Gastrocnemius medialis (tissue), 4 donors: ENCODE measurements at regions not wholly inside any gene's neighbourhood (a gene's known extent, or its start where the extent isn't known, plus 50 kb on each side); places are given as distances from the start of the nearest gene placed in this dataset.

Source experiments
- POLR2A ChIP-seq, 2 donors: fragments of 450-650 bp; IDR thresholded peaks; one replicate each; pipeline ENCODE4 v1.6.1; 2017; ENCODE audit warnings: antibody characterized with exemption in 2 of 2, mild to moderate bottlenecking in 2 of 2, moderate library complexity in 2 of 2
- TF ChIP-seq, protein P1 (sequence below), 5 experiments: fragments of 450-650 bp in 3 of 5; fragments of 200-600 bp in 2 of 5; sonication (generic) in 2 of 5; IDR thresholded peaks in 4 of 5; conservative IDR thresholded peaks in 1 of 5; 1 replicate in 4 of 5; 2 replicates in 1 of 5; pipeline ENCODE4 v1.5.1; 2016 to 2019; ENCODE audit warnings: antibody characterized with exemption in 5 of 5, mild to moderate bottlenecking in 3 of 5, moderate library complexity in 3 of 5

DNA sequence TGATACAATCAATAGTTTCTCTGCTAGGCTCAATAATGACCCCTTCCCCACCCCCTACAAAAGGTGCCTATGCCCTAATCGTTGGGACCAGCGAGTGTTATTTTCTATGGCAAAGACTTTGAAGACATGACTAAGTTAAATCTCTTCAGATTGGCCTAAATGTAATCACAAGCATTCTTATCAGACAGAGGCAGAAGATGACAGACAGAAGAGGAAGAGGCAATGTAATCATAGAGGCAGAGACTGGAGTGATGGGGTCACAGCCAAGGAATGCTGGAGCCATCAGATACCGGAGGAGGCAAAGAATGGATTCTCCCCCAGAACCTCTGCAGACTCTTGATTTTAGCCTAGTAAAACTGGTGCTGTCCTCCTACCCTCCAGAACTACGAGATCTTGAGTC lies 159.3 kb downstream of the EDN1 start:
- TF ChIP-seq, protein P1, sequence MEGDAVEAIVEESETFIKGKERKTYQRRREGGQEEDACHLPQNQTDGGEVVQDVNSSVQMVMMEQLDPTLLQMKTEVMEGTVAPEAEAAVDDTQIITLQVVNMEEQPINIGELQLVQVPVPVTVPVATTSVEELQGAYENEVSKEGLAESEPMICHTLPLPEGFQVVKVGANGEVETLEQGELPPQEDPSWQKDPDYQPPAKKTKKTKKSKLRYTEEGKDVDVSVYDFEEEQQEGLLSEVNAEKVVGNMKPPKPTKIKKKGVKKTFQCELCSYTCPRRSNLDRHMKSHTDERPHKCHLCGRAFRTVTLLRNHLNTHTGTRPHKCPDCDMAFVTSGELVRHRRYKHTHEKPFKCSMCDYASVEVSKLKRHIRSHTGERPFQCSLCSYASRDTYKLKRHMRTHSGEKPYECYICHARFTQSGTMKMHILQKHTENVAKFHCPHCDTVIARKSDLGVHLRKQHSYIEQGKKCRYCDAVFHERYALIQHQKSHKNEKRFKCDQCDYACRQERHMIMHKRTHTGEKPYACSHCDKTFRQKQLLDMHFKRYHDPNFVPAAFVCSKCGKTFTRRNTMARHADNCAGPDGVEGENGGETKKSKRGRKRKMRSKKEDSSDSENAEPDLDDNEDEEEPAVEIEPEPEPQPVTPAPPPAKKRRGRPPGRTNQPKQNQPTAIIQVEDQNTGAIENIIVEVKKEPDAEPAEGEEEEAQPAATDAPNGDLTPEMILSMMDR (IDR thresholded peaks at IDR 0.05 in 4 of 5, conservative IDR thresholded peaks at IDR 0.05 in 1 of 5) = no peak
- no peak for TF ChIP-seq POLR2A (IDR thresholded peaks at IDR 0.05)
